ENCODE measurements at regions not wholly inside any gene's neighbourhood (a gene's known extent, or its start where the extent isn't known, plus 50 kb on each side); places are given as distances from the start of the nearest gene placed in this dataset.

GRCh38 chr12:84422340-84422739, 490.3 kb downstream of the SLC6A15 start:
- TF ChIP-seq CTCF (IDR thresholded peaks at IDR 0.05) (no peak), POLR2A (IDR thresholded peaks at IDR 0.05) (no peak)

All from right lobe of liver (tissue), 4 donors.